ENCODE measurements at regions not wholly inside any gene's neighbourhood (a gene's known extent, or its start where the extent isn't known, plus 50 kb on each side); places are given as distances from the start of the nearest gene placed in this dataset.

- DNase-seq: no peak
These were observed 107.9 kb upstream of the GRAMD2B start for GRCh38 chr5:126315341-126315740.

GRCh38 chr5:126332326-126332725 is 90.9 kb upstream of the GRAMD2B start:
- DNase-seq: no peak

GRCh38 chr5:126334760-126335159 is 88.4 kb upstream of the GRAMD2B start:
- DNase-seq: peak; percentile 4

GRCh38 chr5:126335886-126336285 is 87.3 kb upstream of the GRAMD2B start:
- DNase-seq: no peak

- no peak for DNase-seq
These were observed 84.6 kb upstream of the GRAMD2B start for GRCh38 chr5:126338635-126339034.

GRCh38 chr5:126339215-126339805 is 83.9 kb upstream of the GRAMD2B start:
- DNase-seq: peak; percentile 57

GRCh38 chr5:126341906-126342630 is 81.1 kb upstream of the GRAMD2B start:
- no peak for DNase-seq

- no peak for DNase-seq
These were observed 74.2 kb upstream of the GRAMD2B start for GRCh38 chr5:126348855-126349635.

- no peak for DNase-seq
These were observed 72.1 kb upstream of the GRAMD2B start for GRCh38 chr5:126351153-126351552.

GRCh38 chr5:126354012-126354857 is 69.0 kb upstream of the GRAMD2B start:
- no peak for DNase-seq

- no peak for DNase-seq
These were observed 68.1 kb upstream of the GRAMD2B start for GRCh38 chr5:126354858-126355731.

GRCh38 chr5:126355940-126356339 is 67.3 kb upstream of the GRAMD2B start:
- no peak for DNase-seq

GRCh38 chr5:126357585-126358342 is 65.4 kb upstream of the GRAMD2B start:
- DNase-seq: no peak

- DNase-seq: no peak
These were observed 64.7 kb upstream of the GRAMD2B start for GRCh38 chr5:126358525-126358924.

- DNase-seq: no peak
These were observed 63.3 kb upstream of the GRAMD2B start for GRCh38 chr5:126359884-126360283.

GRCh38 chr5:126360467-126360866 is 62.7 kb upstream of the GRAMD2B start:
- DNase-seq: no peak

GRCh38 chr5:126363658-126364057 is 59.6 kb upstream of the GRAMD2B start:
- DNase-seq: no peak

GRCh38 chr5:126364206-126364902 is 58.9 kb upstream of the GRAMD2B start:
- no peak for DNase-seq

GRCh38 chr5:126365446-126366198 is 57.6 kb upstream of the GRAMD2B start:
- DNase-seq: no peak

- no peak for DNase-seq
These were observed 57.0 kb upstream of the GRAMD2B start for GRCh38 chr5:126366199-126366560.
